Fibroblast of lung (primary cell): ENCODE measurements at regions not wholly inside any gene's neighbourhood (a gene's known extent, or its start where the extent isn't known, plus 50 kb on each side); places are given as distances from the start of the nearest gene placed in this dataset.

Experiments used
- CTCF ChIP-seq, 2 donors: IDR thresholded peaks in 1 of 2; conservative IDR thresholded peaks in 1 of 2; 1 replicate in 1 of 2; 2 replicates in 1 of 2; pipeline ENCODE4 v1.5.1; 2011 to 2012; ENCODE audit warnings: low read length in 2 of 2, control low read depth in 1 of 2, inconsistent platforms in 1 of 2, low read depth in 1 of 2, mild to moderate bottlenecking in 1 of 2
- EZH2 ChIP-seq: IDR thresholded peaks from 2 replicates; pipeline ENCODE4 v1.5.1; 2012; ENCODE audit warnings: low read length, control low read depth, mild to moderate bottlenecking; ENCODE audit errors: missing control alignments

- no peak for TF ChIP-seq EZH2
- no peak for TF ChIP-seq CTCF (conservative IDR thresholded peaks at IDR 0.05 in 1 of 2, IDR thresholded peaks at IDR 0.05 in 1 of 2; ENCODE audit: low read depth in 1 of 2, low read length in 2 of 2)
Observed at GRCh38 chr10:64115471-64115870, 594.3 kb downstream of the REEP3 start.
